ENCODE measurements at regions not wholly inside any gene's neighbourhood (a gene's known extent, or its start where the extent isn't known, plus 50 kb on each side); places are given as distances from the start of the nearest gene placed in this dataset.

GRCh38 chr15:98043160-98044014 lies 82.9 kb downstream of the ARRDC4 start:
- H3K4me3 ChIP-seq (ENCODE audit: low read depth, low read length) = no peak overlapping the region
- no peak for DNase-seq (ENCODE audit: low read depth)
- TF ChIP-seq CTCF (IDR thresholded peaks at IDR 0.05; ENCODE audit: insufficient read depth, low read length) = no peak

- no peak for TF ChIP-seq CTCF (IDR thresholded peaks at IDR 0.05; ENCODE audit: insufficient read depth, low read length)
- no peak overlapping the region for H3K4me3 ChIP-seq (ENCODE audit: low read depth, low read length)
- DNase-seq (ENCODE audit: low read depth) = no peak
These were observed 91.2 kb downstream of the ARRDC4 start for GRCh38 chr15:98051734-98052133.

GRCh38 chr15:98057453-98057852 lies 97.0 kb downstream of the ARRDC4 start:
- TF ChIP-seq CTCF (IDR thresholded peaks at IDR 0.05; ENCODE audit: insufficient read depth, low read length) = no peak
- H3K4me3 ChIP-seq (ENCODE audit: low read depth, low read length) = no peak overlapping the region
- DNase-seq (ENCODE audit: low read depth) = no peak

- no peak overlapping the region for H3K4me3 ChIP-seq (ENCODE audit: low read depth, low read length)
- DNase-seq (ENCODE audit: low read depth) = peak; percentile 15
- no peak for TF ChIP-seq CTCF (IDR thresholded peaks at IDR 0.05; ENCODE audit: insufficient read depth, low read length)
These were observed 102.4 kb downstream of the ARRDC4 start for GRCh38 chr15:98062869-98063268.

GRCh38 chr15:98063315-98063714 lies 102.8 kb downstream of the ARRDC4 start:
- DNase-seq (ENCODE audit: low read depth) = peak; percentile 34
- H3K4me3 ChIP-seq (ENCODE audit: low read depth, low read length) = no peak overlapping the region
- TF ChIP-seq CTCF (IDR thresholded peaks at IDR 0.05; ENCODE audit: insufficient read depth, low read length) = no peak

- peak; percentile 6 for DNase-seq (ENCODE audit: low read depth)
These were observed 103.4 kb downstream of the ARRDC4 start for GRCh38 chr15:98063871-98064270.

More at GRCh38 chr15:98063871-98064270, 103.4 kb downstream of the ARRDC4 start:
- H3K4me3 ChIP-seq (ENCODE audit: low read depth, low read length) = no peak overlapping the region
- TF ChIP-seq CTCF (IDR thresholded peaks at IDR 0.05; ENCODE audit: insufficient read depth, low read length) = no peak
